Activated CD8-positive, alpha-beta T cell treated with anti-CD3 and anti-CD28 coated beads, Interleukin-2, amount 10 ng/mL, durations not matched to agents 7 days and 5 days (primary cell): ENCODE measurements at regions not wholly inside any gene's neighbourhood (a gene's known extent, or its start where the extent isn't known, plus 50 kb on each side); places are given as distances from the start of the nearest gene placed in this dataset.

Experiments used
- ATAC-seq: fragments of 150-1000 bp; cut with Tn5 transposase; one replicate; pipeline ENCODE4 v1.10.0; 2021; ENCODE audit warnings: moderate library complexity
- CTCF ChIA-PET: fragments of 350-600 bp; sonication (Branson Sonifier 250); formaldehyde crosslinking; loops from one replicate; lab custom pipeline; 2021; ENCODE audit warnings: antibody characterized with exemption; lab: Charles Lee
- POLR2A ChIA-PET: fragments of 350-600 bp; sonication (Branson Sonifier 250); formaldehyde crosslinking; loops from one replicate; lab custom pipeline; 2021; ENCODE audit warnings: antibody characterized with exemption; lab: Charles Lee
- DNase-seq: peaks from one replicate; pipeline ENCODE4 v3.0.0-alpha.2; 2020
- H3K27ac Mint-ChIP-seq: one replicate; pipeline ENCODE4 v1.8.0; 2021; ENCODE audit warnings: mild to moderate bottlenecking, mixed read lengths
- H3K27me3 Mint-ChIP-seq: one replicate; pipeline ENCODE4 v1.8.0; 2021; ENCODE audit warnings: low read depth, mixed read lengths
- H3K36me3 Mint-ChIP-seq: one replicate; pipeline ENCODE4 v1.8.0; 2021; ENCODE audit warnings: low read depth, mixed read lengths
- H3K4me1 Mint-ChIP-seq: one replicate; pipeline ENCODE4 v1.8.0; 2021; ENCODE audit warnings: low read depth, mixed read lengths
- H3K4me3 Mint-ChIP-seq: one replicate; pipeline ENCODE4 v1.8.0; 2021; ENCODE audit warnings: mild to moderate bottlenecking, mixed read lengths
- H3K9me3 Mint-ChIP-seq: one replicate; pipeline ENCODE4 v1.8.0; 2022; ENCODE audit warnings: mixed read lengths; ENCODE audit not compliant: insufficient read depth

- Mint-ChIP-seq H3K4me3 (no peak overlapping the region), H3K36me3 (no peaks in the 10 kb centered on the region), H3K9me3 (no peaks in the 10 kb centered on the region), H3K4me1 (no peaks in the 10 kb centered on the region), H3K27ac (no peak overlapping the region), H3K27me3 (no peaks in the 10 kb centered on the region)
- DNase-seq = no peak
- ChIA-PET CTCF (no interaction called here), POLR2A (no interaction called here)
- ATAC-seq = no peak
Observed at GRCh38 chr9:78510035-78510434, 213.1 kb downstream of the PSAT1 start.

- peaks cover 2% of the 10 kb centered on the region for H3K27me3 Mint-ChIP-seq
- H3K4me3 Mint-ChIP-seq = no peak overlapping the region
- ATAC-seq (no peak), DNase-seq (no peak)
- no peak overlapping the region for H3K27ac Mint-ChIP-seq
- H3K9me3 Mint-ChIP-seq = peaks cover under 1% of the 10 kb centered on the region
- no peaks in the 10 kb centered on the region for H3K4me1 Mint-ChIP-seq
- ChIA-PET CTCF (no interaction called here), POLR2A (no interaction called here)
- no peaks in the 10 kb centered on the region for H3K36me3 Mint-ChIP-seq
Observed at GRCh38 chr9:78515108-78515507, 218.2 kb downstream of the PSAT1 start.

GRCh38 chr9:78519786-78520185 lies 222.9 kb downstream of the PSAT1 start:
- Mint-ChIP-seq H3K27ac (no peak overlapping the region), H3K27me3 (peaks cover 2% of the 10 kb centered on the region), H3K36me3 (no peaks in the 10 kb centered on the region), H3K4me1 (no peaks in the 10 kb centered on the region), H3K4me3 (no peak overlapping the region), H3K9me3 (peaks cover 17% of the 10 kb centered on the region)
- ChIA-PET CTCF (no interaction called here), POLR2A (no interaction called here)
- DNase-seq (no peak), ATAC-seq (no peak)

GRCh38 chr9:78521680-78522079 lies 224.8 kb downstream of the PSAT1 start:
- ChIA-PET CTCF (no interaction called here), POLR2A (no interaction called here)
- DNase-seq (no peak), ATAC-seq (no peak)
- no peaks in the 10 kb centered on the region for H3K36me3 Mint-ChIP-seq
- no peak overlapping the region for H3K27ac Mint-ChIP-seq
- H3K27me3 Mint-ChIP-seq = peaks cover 2% of the 10 kb centered on the region
- H3K4me1 Mint-ChIP-seq = no peaks in the 10 kb centered on the region
- no peak overlapping the region for H3K4me3 Mint-ChIP-seq
- H3K9me3 Mint-ChIP-seq = peaks cover 17% of the 10 kb centered on the region

- no peaks in the 10 kb centered on the region for H3K27me3 Mint-ChIP-seq
- no peak overlapping the region for H3K4me3 Mint-ChIP-seq
- ATAC-seq = no peak
- H3K27ac Mint-ChIP-seq = no peak overlapping the region
- CTCF ChIA-PET = no interaction called here
- no peak for DNase-seq
- H3K36me3 Mint-ChIP-seq = no peaks in the 10 kb centered on the region
- peaks cover 7% of the 10 kb centered on the region for H3K9me3 Mint-ChIP-seq
- no peaks in the 10 kb centered on the region for H3K4me1 Mint-ChIP-seq
- POLR2A ChIA-PET = no interaction called here
Observed at GRCh38 chr9:78525986-78526560, 229.1 kb downstream of the PSAT1 start.

- DNase-seq (no peak), ATAC-seq (no peak)
- no peaks in the 10 kb centered on the region for H3K4me1 Mint-ChIP-seq
- H3K4me3 Mint-ChIP-seq = no peak overlapping the region
- H3K9me3 Mint-ChIP-seq = no peaks in the 10 kb centered on the region
- no peaks in the 10 kb centered on the region for H3K27me3 Mint-ChIP-seq
- H3K36me3 Mint-ChIP-seq = no peaks in the 10 kb centered on the region
- POLR2A ChIA-PET = no interaction called here
- no peak overlapping the region for H3K27ac Mint-ChIP-seq
- CTCF ChIA-PET = no interaction called here
Observed at GRCh38 chr9:78533500-78533899, 236.6 kb downstream of the PSAT1 start.

- ATAC-seq = no peak
- Mint-ChIP-seq H3K4me1 (no peaks in the 10 kb centered on the region), H3K27ac (no peak overlapping the region), H3K27me3 (no peaks in the 10 kb centered on the region), H3K4me3 (no peak overlapping the region), H3K9me3 (no peaks in the 10 kb centered on the region), H3K36me3 (no peaks in the 10 kb centered on the region)
- POLR2A ChIA-PET = no interaction called here
- DNase-seq = no peak
- CTCF ChIA-PET = no interaction called here
Observed at GRCh38 chr9:78539188-78539587, 242.3 kb downstream of the PSAT1 start.

- no peak overlapping the region for H3K27ac Mint-ChIP-seq
- no peak for DNase-seq
- no peaks in the 10 kb centered on the region for H3K9me3 Mint-ChIP-seq
- no peaks in the 10 kb centered on the region for H3K27me3 Mint-ChIP-seq
- no peaks in the 10 kb centered on the region for H3K36me3 Mint-ChIP-seq
- POLR2A ChIA-PET = no interaction called here
- no peak overlapping the region for H3K4me3 Mint-ChIP-seq
- ATAC-seq = no peak
- H3K4me1 Mint-ChIP-seq = no peaks in the 10 kb centered on the region
- CTCF ChIA-PET = no interaction called here
Observed at GRCh38 chr9:78539904-78540303, 243.0 kb downstream of the PSAT1 start.

GRCh38 chr9:78541868-78542443 lies 245.0 kb downstream of the PSAT1 start:
- no peaks in the 10 kb centered on the region for H3K9me3 Mint-ChIP-seq
- no peak overlapping the region for H3K4me3 Mint-ChIP-seq
- CTCF ChIA-PET = no interaction called here
- H3K36me3 Mint-ChIP-seq = no peaks in the 10 kb centered on the region
- POLR2A ChIA-PET = no interaction called here
- H3K27me3 Mint-ChIP-seq = no peaks in the 10 kb centered on the region
- DNase-seq = no peak
- no peak overlapping the region for H3K27ac Mint-ChIP-seq
- no peak for ATAC-seq
- no peaks in the 10 kb centered on the region for H3K4me1 Mint-ChIP-seq

GRCh38 chr9:78542491-78543181 lies 245.7 kb downstream of the PSAT1 start:
- ChIA-PET CTCF (no interaction called here), POLR2A (interaction anchor here (0.6 kb wide), 1 partner anchor 81 kb away, joined by 3 read pairs; no protein-coding TSS in a partner anchor)
- DNase-seq = no peak
- H3K4me1 Mint-ChIP-seq = no peaks in the 10 kb centered on the region
- no peaks in the 10 kb centered on the region for H3K36me3 Mint-ChIP-seq
- H3K9me3 Mint-ChIP-seq = no peaks in the 10 kb centered on the region
- H3K27me3 Mint-ChIP-seq = no peaks in the 10 kb centered on the region
- no peak overlapping the region for H3K4me3 Mint-ChIP-seq
- no peak overlapping the region for H3K27ac Mint-ChIP-seq
- no peak for ATAC-seq

- H3K4me1 Mint-ChIP-seq = no peaks in the 10 kb centered on the region
- ChIA-PET CTCF (no interaction called here), POLR2A (interaction anchor here (0.6 kb wide), 1 partner anchor 81 kb away, joined by 3 read pairs; no protein-coding TSS in a partner anchor)
- ATAC-seq (no peak), DNase-seq (no peak)
- no peak overlapping the region for H3K27ac Mint-ChIP-seq
- no peaks in the 10 kb centered on the region for H3K36me3 Mint-ChIP-seq
- no peak overlapping the region for H3K4me3 Mint-ChIP-seq
- H3K9me3 Mint-ChIP-seq = no peaks in the 10 kb centered on the region
- H3K27me3 Mint-ChIP-seq = no peaks in the 10 kb centered on the region
Observed at GRCh38 chr9:78543353-78543752, 246.4 kb downstream of the PSAT1 start.

GRCh38 chr9:78544230-78544629 lies 247.3 kb downstream of the PSAT1 start:
- Mint-ChIP-seq H3K36me3 (no peaks in the 10 kb centered on the region), H3K4me3 (no peak overlapping the region), H3K4me1 (no peaks in the 10 kb centered on the region), H3K27ac (no peak overlapping the region), H3K27me3 (no peaks in the 10 kb centered on the region), H3K9me3 (no peaks in the 10 kb centered on the region)
- ATAC-seq (no peak), DNase-seq (no peak)
- ChIA-PET POLR2A (no interaction called here), CTCF (no interaction called here)
